OCI-LY3 (cell line): ENCODE measurements at regions not wholly inside any gene's neighbourhood (a gene's known extent, or its start where the extent isn't known, plus 50 kb on each side); places are given as distances from the start of the nearest gene placed in this dataset.

Source experiments
- H2AFZ ChIP-seq: fragments of 200-600, 300-600 bp; shearing (Covaris generic); 2 replicates; pipeline ENCODE4 v1.6.0; 2014; ENCODE audit warnings: antibody characterized with exemption, low read depth, low read length
- H3K27ac ChIP-seq: fragments of 200-600, 300-600 bp; sonication (generic); 2 replicates; pipeline ENCODE4 v1.5.1; 2014; ENCODE audit warnings: mild to moderate bottlenecking, low read length, moderate library complexity, mixed read lengths
- H3K27me3 ChIP-seq: fragments of 200-600, 300-600 bp; sonication (generic); 2 replicates; pipeline ENCODE4 v1.6.1; 2014; ENCODE audit warnings: low read depth, low read length, mixed read lengths
- H3K36me3 ChIP-seq: fragments of 200-600, 300-600 bp; sonication (generic); replicated peaks from 2 replicates; pipeline ENCODE3; 2014; ENCODE audit warnings: low read depth, low read length, mixed read lengths
- H3K4me1 ChIP-seq: fragments of 300-600, 200-600 bp; sonication (generic); 2 replicates; pipeline ENCODE4 v1.6.1; 2014; ENCODE audit warnings: low read length, mixed read lengths
- H3K4me2 ChIP-seq: fragments of 200-600, 300-600 bp; sonication (generic); 2 replicates; pipeline ENCODE4 v1.6.1; 2014; ENCODE audit warnings: low read length, mixed read lengths
- H3K4me3 ChIP-seq: fragments of 300-600, 200-600 bp; sonication (generic); 2 replicates; pipeline ENCODE4 v1.5.1; 2014; ENCODE audit warnings: antibody characterized with exemption, mild to moderate bottlenecking, low read length, moderate library complexity
- H3K79me2 ChIP-seq: fragments of 300-600, 200-600 bp; shearing (Covaris generic); 2 replicates; pipeline ENCODE4 v1.6.1; 2014; ENCODE audit warnings: mild to moderate bottlenecking, low read length, mixed read lengths
- H3K9ac ChIP-seq: fragments of 300-600, 200-600 bp; shearing (Covaris generic); 2 replicates; pipeline ENCODE4 v1.6.0; 2014; ENCODE audit warnings: mild to moderate bottlenecking, low read length, moderate library complexity
- H3K9me3 ChIP-seq: fragments of 200-600, 300-600 bp; shearing (Covaris generic); 2 replicates; pipeline ENCODE4 v1.6.1; 2014; ENCODE audit warnings: low read length, mixed read lengths; ENCODE audit not compliant: insufficient read depth
- H4K20me1 ChIP-seq: fragments of 200-600, 300-600 bp; sonication (generic); 2 replicates; pipeline ENCODE4 v1.6.1; 2016; ENCODE audit warnings: low read length, mixed read lengths; ENCODE audit not compliant: insufficient read depth
- CTCF ChIP-seq: fragments of 200-600, 300-600 bp; sonication (generic); IDR thresholded peaks from 2 replicates; pipeline ENCODE4 v1.5.1; 2014; ENCODE audit warnings: antibody characterized with exemption, low read length, low read depth
- EZH2phosphoT487 ChIP-seq: fragments of 200-600 bp; shearing (Covaris generic); IDR thresholded peaks from 2 replicates; pipeline ENCODE4 v1.6.1; 2018; ENCODE audit warnings: antibody characterized with exemption, mixed run types, low read depth

- Histone ChIP-seq H3K9me3 (no peaks in the 10 kb centered on the region), H2AFZ (no peak overlapping the region), H4K20me1 (no peaks in the 10 kb centered on the region), H3K27ac (no peak overlapping the region), H3K4me3 (no peak overlapping the region), H3K27me3 (no peaks in the 10 kb centered on the region), H3K79me2 (no peaks in the 10 kb centered on the region), H3K4me1 (peaks cover 6% of the 10 kb centered on the region; the same call in 1 of the 2 replicates), H3K4me2 (no peak overlapping the region), H3K36me3 (no peaks in the 10 kb centered on the region), H3K9ac (no peak overlapping the region)
- TF ChIP-seq CTCF (no peak), EZH2phosphoT487 (no peak)
Observed at GRCh38 chr9:99282406-99282805, 60.3 kb downstream of the SEC61B start.

DNA sequence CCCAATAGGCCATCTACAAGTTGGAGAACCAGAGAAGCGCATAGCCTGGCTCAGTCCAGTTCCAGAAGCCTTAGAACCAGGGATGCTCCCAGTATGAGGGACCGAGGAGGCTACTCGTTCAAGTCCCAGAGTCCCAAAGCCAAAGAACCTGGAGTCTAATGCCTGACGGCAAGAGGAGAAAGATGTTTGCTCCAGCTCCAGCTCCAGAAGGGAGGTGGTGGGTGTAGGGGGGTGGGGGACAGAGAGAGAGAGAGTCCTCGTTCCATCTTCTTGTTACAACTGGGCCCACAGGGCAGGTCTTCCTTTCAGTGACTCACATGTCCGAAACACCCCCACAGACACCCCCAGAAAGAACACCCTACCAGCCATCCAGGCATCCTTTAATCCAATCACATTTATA, 63.9 kb downstream of the SEC61B start:
- peaks cover 6% of the 10 kb centered on the region; the same call in 1 of the 2 replicates for H3K4me1 ChIP-seq
- no peaks in the 10 kb centered on the region for H4K20me1 ChIP-seq
- no peak for TF ChIP-seq EZH2phosphoT487
- no peak for TF ChIP-seq CTCF
- no peaks in the 10 kb centered on the region for H3K79me2 ChIP-seq
- no peak overlapping the region for H2AFZ ChIP-seq
- H3K27me3 ChIP-seq, result no peaks in the 10 kb centered on the region
- H3K36me3 ChIP-seq, result no peaks in the 10 kb centered on the region
- H3K4me3 ChIP-seq, result no peak overlapping the region
- no peak overlapping the region for H3K4me2 ChIP-seq
- H3K9ac ChIP-seq, result no peak overlapping the region
- no peaks in the 10 kb centered on the region for H3K9me3 ChIP-seq
- H3K27ac ChIP-seq, result no peak overlapping the region

GRCh38 chr9:99286536-99286935, 64.5 kb downstream of the SEC61B start:
- Histone ChIP-seq H3K4me2 (0 out of 2 replicates have a peak overlapping the region, but pooled peaks have one; percentile 3), H3K79me2 (no peaks in the 10 kb centered on the region), H3K9ac (no peak overlapping the region), H3K4me3 (no peak overlapping the region), H3K9me3 (no peaks in the 10 kb centered on the region), H3K4me1 (peaks cover 6% of the 10 kb centered on the region; the same call in 1 of the 2 replicates), H3K27ac (no peak overlapping the region), H2AFZ (peak overlapping the region; percentile 51; the same call in 1 of the 2 replicates), H4K20me1 (no peaks in the 10 kb centered on the region), H3K27me3 (no peaks in the 10 kb centered on the region), H3K36me3 (no peaks in the 10 kb centered on the region)
- no peak for TF ChIP-seq CTCF
- no peak for TF ChIP-seq EZH2phosphoT487

DNA sequence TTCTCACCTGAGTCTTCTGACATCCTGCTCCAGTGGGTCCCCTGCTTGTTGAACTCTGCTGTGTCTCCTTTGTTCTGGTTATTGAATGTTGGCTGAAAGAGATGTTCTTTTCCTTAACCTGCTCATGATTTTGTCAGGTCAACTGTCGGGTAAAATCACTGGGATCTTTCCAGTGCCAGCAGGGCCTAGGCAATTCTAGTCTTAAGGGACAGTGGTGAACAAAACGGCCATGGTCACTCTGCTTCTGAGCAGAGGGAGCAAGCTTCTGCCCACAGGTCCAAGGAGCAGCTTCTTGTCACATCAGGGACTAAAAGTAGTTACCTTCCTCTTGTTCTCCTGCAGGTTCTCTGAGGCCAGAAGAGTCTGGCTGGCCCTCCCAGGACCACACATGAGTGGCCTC, 65.6 kb downstream of the SEC61B start:
- TF ChIP-seq CTCF (no peak), EZH2phosphoT487 (no peak)
- Histone ChIP-seq H4K20me1 (no peaks in the 10 kb centered on the region), H3K4me3 (no peak overlapping the region), H3K4me1 (peaks cover 6% of the 10 kb centered on the region; the same call in 1 of the 2 replicates), H3K27me3 (no peaks in the 10 kb centered on the region), H3K79me2 (no peaks in the 10 kb centered on the region), H3K9me3 (no peaks in the 10 kb centered on the region), H3K9ac (no peak overlapping the region), H3K4me2 (no peak overlapping the region), H3K36me3 (no peaks in the 10 kb centered on the region), H2AFZ (no peak overlapping the region), H3K27ac (no peak overlapping the region)
